ENCODE measurements at regions not wholly inside any gene's neighbourhood (a gene's known extent, or its start where the extent isn't known, plus 50 kb on each side); places are given as distances from the start of the nearest gene placed in this dataset.

DNA sequence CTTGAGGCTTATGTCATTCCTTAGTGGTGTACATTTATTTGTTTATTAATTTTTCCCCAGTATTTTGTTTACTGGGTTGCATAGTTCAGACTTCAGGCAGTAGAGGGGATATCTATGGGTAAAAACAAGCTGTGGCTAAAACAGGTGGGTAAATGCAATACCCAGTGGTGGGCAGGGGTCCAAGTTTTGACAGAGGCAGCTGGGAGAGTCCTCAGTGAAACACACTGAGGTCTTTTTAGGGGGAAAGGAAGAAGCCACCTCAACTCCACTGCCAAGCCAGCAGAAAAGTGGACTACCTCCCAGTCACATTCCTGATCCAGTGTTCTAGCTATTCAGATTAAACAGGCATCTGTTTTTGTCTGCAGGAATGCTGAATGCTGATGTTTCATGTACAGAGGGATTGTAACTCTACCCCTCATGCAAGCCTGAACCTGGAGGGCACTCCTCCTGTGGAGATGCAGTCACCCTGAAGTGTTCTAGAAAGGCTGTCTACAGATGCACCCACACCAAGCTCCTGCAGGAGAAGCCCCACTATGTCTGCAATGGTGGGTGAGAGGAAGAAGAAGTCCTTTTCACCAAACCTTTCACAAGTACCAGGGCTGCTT, 757.8 kb downstream of the INHBA start:
- TF ChIP-seq CTCF (IDR thresholded peaks at IDR 0.05) (no peak), POLR2A (IDR thresholded peaks at IDR 0.05) (no peak)
